ENCODE measurements at regions not wholly inside any gene's neighbourhood (a gene's known extent, or its start where the extent isn't known, plus 50 kb on each side); places are given as distances from the start of the nearest gene placed in this dataset.

GRCh38 chr1:184210031-184210430 is 158.5 kb downstream of the TSEN15 start:
- Histone ChIP-seq H2AK5ac (ENCODE audit: insufficient read length, low read length) (no peak overlapping the region), H3K56ac (ENCODE audit: insufficient read length, low read depth, low read length) (no peak overlapping the region), H3K4ac (ENCODE audit: low read depth, low read length) (no peak overlapping the region), H3K4me2 (ENCODE audit: insufficient read depth, insufficient read length, low read length) (no peak overlapping the region), H3K23me2 (ENCODE audit: insufficient read length, low read depth, low read length, poor library complexity, severe bottlenecking) (no peaks in the 10 kb centered on the region), H3K14ac (ENCODE audit: insufficient read depth, low read length) (no peak overlapping the region), H3K27me3 (ENCODE audit: insufficient read depth, low read length) (no peaks in the 10 kb centered on the region), H4K91ac (ENCODE audit: insufficient read length, low read depth, low read length) (no peak overlapping the region), H3K23ac (ENCODE audit: insufficient read length, low read depth, low read length) (no peak overlapping the region), H4K5ac (ENCODE audit: insufficient read length, low read depth, low read length) (no peak overlapping the region), H2BK20ac (ENCODE audit: low read depth, low read length, poor library complexity, severe bottlenecking) (no peak overlapping the region), H4K8ac (replicated peaks; ENCODE audit: insufficient read length, low read depth, low read length) (no peak overlapping the region), H3K18ac (ENCODE audit: insufficient read length, low read depth, low read length) (no peak overlapping the region), H2BK120ac (ENCODE audit: low read depth, low read length, poor library complexity, severe bottlenecking) (no peak overlapping the region), H4K20me1 (ENCODE audit: control insufficient read depth, insufficient read depth, insufficient read length) (no peaks in the 10 kb centered on the region), H3K79me2 (ENCODE audit: insufficient read depth, low read length) (no peaks in the 10 kb centered on the region), H3K27ac (ENCODE audit: insufficient read length, low read depth, low read length) (no peak overlapping the region), H2BK5ac (ENCODE audit: insufficient read length, low read length) (no peak overlapping the region), H3K79me1 (ENCODE audit: insufficient read depth, low read depth, low read length, poor library complexity, severe bottlenecking) (no peaks in the 10 kb centered on the region), H2BK12ac (ENCODE audit: insufficient read length, low read depth, low read length) (no peak overlapping the region), H2BK15ac (ENCODE audit: low read depth, low read length) (no peak overlapping the region), H2AFZ (ENCODE audit: low read length) (no peak overlapping the region), H3K9me3 (ENCODE audit: control insufficient read depth, low read depth, low read length) (no peaks in the 10 kb centered on the region), H3T11ph (ENCODE audit: low read length) (no peak overlapping the region), H3K9ac (ENCODE audit: extremely low read depth, insufficient read length, low read length) (no peak overlapping the region), H3K4me1 (ENCODE audit: insufficient read depth, low read length) (no peaks in the 10 kb centered on the region)
- Mint-ChIP-seq H3K9me3 (no peaks in the 10 kb centered on the region), H3K27me3 (ENCODE audit: low read depth) (no peaks in the 10 kb centered on the region), H3K27ac (no peak overlapping the region), H3K4me3 (no peak overlapping the region), H3K4me1 (peaks cover 0 to 2% of the 10 kb centered on the region in 2 experiments; a peak in 1 of 4 replicates), H3K36me3 (ENCODE audit: insufficient read depth in 1 of 3, low read depth in 3 of 3) (no peaks in the 10 kb centered on the region; a peak in 2 of 7 replicates)
- no peak for TF ChIP-seq CTCF (conservative IDR thresholded peaks at IDR 0.05)
- DNase-seq = no peak
- WGBS (ENCODE audit: extremely low coverage, insufficient read length, low lambda C conversion rate) = no CpG with 5 or more reads among the region's 2 CpGs
